ENCODE measurements at regions not wholly inside any gene's neighbourhood (a gene's known extent, or its start where the extent isn't known, plus 50 kb on each side); places are given as distances from the start of the nearest gene placed in this dataset.
"Not testable (repeated sequence)": the region's sequence is repeated elsewhere in the genome, so short reads cannot be mapped to it uniquely, and the experiment has no call there.

GRCh38 chr14:97788846-97789526 lies 991.8 kb downstream of the VRK1 start:
- DNase-seq (ENCODE audit: low read depth in 2 of 2) = no peak

DNA sequence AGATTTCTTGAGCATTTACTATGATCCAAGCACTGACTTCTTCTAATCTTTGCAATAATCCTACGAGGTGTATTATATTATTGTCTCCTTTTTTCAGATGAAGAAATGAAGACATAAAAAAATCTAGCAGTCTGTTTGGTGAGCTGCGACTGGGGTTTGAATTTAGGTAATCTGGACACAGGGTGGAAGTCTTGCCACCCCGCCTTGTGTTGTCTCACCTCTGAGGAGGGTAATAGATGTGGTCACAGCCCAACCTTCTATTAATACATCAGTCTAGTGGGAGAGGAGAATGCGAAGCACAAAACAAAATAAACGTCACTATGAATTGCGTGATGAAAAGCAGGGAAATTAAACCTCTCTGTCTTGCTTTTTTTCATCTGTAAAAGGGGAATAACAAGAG lies 993.9 kb downstream of the VRK1 start:
- DNase-seq (ENCODE audit: low read depth in 2 of 2) = no peak

DNA sequence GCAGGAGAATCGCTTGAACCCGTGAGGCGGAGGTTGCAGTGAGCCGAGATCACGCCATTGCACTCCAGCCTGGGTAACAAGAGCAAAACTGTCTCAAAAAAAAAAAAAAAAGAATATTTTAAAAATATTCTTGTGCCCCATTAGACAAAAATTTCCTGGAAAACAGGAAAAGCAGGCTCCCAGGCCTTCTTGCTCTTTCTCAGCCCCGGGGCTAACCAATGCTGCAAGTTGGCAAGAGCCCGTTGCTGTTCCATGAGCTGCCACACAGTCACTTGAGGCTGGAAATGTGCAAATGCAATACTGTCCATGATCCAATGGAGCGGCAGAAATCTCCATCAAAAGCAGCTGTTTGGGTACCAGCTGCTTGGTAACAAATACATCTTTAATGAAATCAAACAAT lies 994.7 kb downstream of the VRK1 start:
- no peak for DNase-seq (ENCODE audit: low read depth in 2 of 2)

DNA sequence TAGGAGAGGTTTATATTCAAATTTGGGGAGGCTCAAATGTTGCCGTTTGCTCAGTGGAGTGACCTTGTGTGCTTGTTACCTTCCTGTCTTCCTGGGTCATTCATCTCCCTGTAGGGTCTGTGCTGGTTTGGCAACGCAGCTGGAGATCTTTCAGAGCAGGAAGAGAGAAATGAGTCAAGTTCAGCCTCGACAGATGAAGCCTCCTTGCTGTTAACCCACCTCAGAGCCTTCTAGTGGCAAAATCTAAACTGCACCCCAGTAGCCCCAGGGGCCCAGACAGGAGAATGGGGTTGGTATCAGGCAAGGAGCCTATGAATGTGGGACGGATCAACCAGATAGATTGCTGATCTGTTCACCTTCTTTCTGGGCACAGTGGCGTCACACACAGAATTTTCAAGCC lies 999.3 kb downstream of the VRK1 start:
- DNase-seq (ENCODE audit: low read depth in 2 of 2) = no peak

DNA sequence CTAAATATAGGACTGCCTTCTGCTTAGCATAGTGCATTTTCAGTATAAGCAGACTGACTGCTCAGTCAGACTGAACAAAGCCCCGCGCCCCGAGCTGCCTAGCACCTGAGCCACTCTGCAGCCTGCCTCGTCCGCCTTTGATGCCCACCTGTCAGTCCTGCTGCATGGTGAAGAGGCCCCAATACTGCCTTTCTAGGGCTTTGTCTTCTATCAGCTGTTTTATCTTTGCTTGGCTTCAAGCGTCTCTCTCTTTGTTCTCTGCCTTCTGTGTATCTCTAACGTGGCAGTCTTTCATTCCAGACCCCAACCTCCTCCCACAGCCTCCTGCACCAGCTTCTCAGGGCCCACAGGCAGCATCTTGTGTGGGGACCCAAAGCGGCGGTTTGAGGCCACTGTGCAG lies 1001.0 kb downstream of the VRK1 start:
- no peak for DNase-seq (ENCODE audit: low read depth in 2 of 2)

- DNase-seq (ENCODE audit: low read depth in 2 of 2) = no peak
Measured at GRCh38 chr14:97802430-97803373, 1005.5 kb downstream of the VRK1 start.

- no peak for DNase-seq (ENCODE audit: low read depth in 2 of 2)
Measured at GRCh38 chr14:97804056-97804455, 1006.9 kb downstream of the VRK1 start.

DNA sequence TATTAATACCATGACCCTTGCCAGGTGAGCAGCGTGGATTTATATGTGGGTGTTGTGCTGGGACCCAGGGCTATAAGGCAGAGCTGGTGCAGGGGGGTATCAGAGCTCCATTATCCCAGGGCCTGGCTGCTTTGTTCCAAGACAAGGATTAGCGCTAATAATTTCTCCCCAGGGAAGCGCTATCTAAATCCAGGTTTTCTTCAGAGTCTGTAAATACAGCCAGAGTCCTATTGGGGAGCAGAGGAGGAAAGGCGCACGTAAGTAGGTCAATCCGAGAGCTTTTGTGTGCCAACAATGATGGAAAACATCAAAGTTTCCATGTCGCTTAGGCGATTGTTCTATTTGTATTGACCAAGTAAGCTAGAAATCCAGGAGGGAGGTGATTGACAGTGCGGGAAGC lies 1009.7 kb downstream of the VRK1 start:
- DNase-seq (ENCODE audit: low read depth in 2 of 2) = no peak

DNA sequence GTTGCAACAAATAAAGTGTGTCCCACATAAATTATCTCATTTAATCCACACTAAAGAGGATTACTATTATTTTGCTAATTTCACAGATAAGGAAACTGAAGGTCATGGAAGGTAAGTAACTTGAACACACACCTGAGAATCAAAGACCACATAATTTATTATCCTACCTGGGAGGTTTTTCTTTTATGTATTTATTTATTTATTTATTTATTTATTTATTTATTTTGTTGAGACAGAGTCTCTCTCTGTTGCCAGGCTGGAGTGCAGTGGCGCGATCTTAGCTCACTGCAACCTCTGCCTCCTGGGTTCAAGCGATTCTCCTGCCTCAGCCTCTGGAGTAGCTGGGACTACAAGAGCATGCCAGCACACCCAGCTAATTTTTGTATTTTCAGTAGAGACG lies 1011.4 kb downstream of the VRK1 start:
- DNase-seq (ENCODE audit: low read depth in 2 of 2) = not testable (repeated sequence)

DNA sequence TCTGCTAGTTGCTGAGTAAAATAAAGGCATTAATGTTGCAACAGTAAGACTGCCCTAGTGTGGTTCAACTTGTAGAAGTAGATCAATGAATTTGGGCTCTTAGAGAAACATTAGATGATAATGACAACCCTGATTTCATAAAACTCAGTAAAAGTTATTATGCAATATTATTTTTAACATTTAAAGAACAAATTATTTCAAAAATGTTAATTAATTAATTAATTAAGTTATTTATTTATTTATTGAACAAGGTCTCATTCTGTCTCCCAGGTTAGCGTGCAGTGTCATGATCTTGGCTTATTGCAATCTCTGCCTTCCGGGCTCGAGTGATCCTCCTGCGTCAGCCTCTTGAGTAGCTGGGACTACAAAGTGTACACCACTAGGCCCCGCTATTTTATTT lies 1016.4 kb downstream of the VRK1 start:
- no peak for DNase-seq (ENCODE audit: low read depth in 2 of 2)

DNA sequence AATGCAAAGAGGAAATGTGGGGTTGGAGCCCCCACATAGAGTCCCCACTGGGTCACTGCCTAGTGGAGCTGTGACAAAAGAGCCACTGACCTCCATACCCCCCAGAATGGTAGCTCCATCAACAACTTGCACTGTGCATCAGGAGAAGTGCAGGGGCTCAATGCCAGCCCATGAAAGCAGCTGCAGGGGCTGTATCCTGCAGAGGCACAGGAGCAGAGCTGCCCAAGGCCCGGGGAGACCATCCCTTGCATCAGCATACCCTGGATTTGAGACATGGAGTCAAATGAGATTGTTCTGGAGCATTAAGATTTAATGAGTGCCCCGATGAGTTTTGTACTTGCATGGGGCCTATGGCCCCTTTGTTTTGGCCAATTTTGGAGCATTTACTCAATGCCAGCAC lies 1023.6 kb downstream of the VRK1 start:
- DNase-seq (ENCODE audit: low read depth in 2 of 2) = no peak

- DNase-seq (ENCODE audit: low read depth in 2 of 2) = no peak
Measured at GRCh38 chr14:97824218-97824617, 1027.0 kb downstream of the VRK1 start.

- DNase-seq (ENCODE audit: low read depth in 2 of 2) = no peak
Measured at GRCh38 chr14:97827746-97828145, 1030.6 kb downstream of the VRK1 start.

DNA sequence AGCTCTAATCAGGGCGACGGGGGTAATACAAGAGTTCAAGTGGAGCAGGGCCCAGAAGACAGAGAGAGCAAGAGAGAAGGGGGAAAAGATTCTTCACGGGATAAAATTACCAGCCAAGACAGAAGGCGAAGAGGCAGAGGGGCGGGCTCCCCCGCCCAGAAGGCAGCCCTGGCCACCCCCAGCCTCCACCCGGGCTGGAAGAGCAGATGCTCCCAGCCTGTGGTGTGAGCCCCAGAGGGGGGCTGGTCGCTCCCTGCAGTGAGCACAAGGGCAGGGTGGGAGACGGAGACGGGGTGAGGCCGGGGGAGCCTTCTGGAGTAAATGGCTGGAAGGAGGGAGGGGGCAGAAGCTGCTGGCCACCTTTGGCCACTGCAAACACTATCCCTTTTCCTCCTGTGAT lies 1035.6 kb downstream of the VRK1 start:
- no peak for DNase-seq (ENCODE audit: low read depth in 2 of 2)

DNA sequence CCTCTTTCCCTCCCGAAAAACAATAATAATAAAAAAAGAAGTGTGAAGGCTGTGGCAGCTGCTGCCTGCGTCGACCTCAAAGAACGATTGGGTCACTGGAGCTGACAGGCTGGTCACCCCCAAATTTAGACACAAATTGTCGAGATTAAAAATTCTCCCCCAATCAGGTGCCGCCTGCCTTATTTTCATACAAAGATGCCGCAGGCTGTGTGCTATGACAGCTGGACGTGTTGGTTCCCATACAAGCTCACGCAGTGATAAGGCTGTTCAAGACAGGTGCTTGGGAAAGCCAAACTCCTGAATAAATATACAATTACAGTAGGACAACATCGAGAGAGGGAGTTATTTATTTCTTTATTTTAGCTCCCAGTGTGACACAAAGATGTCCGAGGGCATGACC lies 1041.8 kb downstream of the VRK1 start:
- DNase-seq (ENCODE audit: low read depth in 2 of 2) = no peak

DNA sequence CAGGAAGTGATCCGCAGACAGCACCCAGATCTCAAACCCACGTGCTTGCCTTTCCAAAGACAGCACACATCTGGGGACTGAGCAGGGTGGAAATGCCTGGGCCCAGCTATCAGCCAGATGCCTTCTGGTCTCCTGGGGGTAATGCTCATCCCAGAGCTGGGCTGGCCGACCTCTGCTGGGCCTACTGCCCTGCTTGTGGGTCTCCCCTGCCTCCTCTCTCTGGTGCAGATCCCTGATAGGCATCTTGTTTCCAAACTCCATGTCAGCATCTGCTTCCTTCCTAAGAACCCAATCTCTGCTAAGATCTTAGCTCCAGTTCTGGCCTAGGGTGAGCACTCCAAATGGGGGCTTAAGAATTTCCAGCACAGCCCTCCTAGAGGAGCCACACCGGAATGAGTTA lies 1043.0 kb downstream of the VRK1 start:
- DNase-seq (ENCODE audit: low read depth in 2 of 2) = no peak

DNA sequence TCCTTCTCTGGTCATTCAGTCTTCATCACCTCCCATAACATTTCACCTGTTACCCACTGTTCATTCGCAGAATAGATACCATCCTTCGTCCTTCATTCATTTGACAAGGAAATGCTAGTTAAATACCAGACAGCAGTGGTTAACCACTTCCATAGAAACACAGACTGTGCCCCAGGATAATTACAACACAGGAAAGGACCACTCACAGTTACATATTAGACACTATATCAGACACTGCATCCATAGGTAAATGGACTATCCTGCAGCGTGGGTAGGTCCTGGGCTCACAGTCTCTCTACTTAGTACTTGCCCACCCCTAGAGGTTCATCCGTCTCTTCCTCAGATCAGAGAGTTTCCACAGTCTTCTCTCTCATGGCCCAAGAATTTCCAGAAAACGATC lies 1044.6 kb downstream of the VRK1 start:
- no peak for DNase-seq (ENCODE audit: low read depth in 2 of 2)

DNA sequence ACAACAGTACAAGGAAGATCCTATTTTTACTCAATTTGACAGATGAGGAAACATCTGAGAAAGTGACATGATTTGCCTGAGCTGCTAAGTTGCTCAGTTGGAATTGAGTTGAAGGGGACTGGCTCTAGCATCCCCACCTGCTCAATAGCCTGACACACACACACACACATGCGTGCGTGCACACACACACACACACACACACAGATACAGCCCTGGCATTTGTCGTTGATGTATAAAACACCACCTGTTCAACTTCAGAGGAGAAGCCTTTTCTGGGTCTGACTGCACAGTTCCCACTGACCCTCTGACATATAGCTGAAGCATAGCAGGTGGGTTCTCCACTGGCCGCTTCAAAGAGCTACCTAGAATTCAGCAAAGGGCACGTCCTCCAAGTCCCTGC lies 1045.9 kb downstream of the VRK1 start:
- no peak for DNase-seq (ENCODE audit: low read depth in 2 of 2)

DNA sequence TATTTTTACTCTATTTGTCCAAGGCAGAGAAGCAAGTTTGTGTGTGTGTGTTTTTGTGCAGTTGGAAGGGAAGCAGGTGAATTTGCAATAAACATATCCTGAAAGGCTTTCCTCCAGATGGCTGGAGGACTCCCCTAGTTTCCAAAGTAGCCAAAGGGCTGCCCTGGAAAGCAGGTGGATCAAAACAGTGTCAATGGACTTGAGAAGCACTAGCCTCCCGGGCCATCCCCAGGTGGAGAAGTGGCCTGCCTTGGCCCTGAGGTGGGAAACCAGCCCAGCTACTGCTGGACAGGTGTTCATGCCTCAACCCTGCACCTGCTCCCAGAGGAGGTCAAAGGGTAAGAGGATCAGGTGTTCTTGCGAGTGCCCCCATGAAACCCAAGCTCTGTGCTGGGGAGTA lies 1046.9 kb downstream of the VRK1 start:
- DNase-seq (ENCODE audit: low read depth in 2 of 2) = no peak

DNA sequence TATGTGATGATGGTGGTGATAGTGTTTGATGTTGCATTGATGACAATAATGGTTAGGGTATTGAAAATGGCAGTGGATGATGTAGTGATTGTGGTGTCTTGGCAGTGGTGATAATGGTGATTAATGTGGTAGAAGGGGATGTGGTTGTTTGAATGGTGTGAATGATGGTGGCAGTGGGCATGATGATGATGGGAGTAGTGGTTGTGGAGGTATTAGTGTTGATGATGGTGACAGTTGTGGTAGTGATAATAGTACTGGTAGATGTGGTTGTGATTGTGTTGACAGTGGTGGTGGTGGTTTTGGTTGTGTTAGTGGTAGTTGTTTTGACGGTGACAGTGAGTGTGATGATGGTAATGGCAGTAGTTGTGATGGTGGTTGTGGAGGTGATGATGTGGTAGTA lies 1049.0 kb downstream of the VRK1 start:
- DNase-seq (ENCODE audit: low read depth in 2 of 2) = no peak

DNA sequence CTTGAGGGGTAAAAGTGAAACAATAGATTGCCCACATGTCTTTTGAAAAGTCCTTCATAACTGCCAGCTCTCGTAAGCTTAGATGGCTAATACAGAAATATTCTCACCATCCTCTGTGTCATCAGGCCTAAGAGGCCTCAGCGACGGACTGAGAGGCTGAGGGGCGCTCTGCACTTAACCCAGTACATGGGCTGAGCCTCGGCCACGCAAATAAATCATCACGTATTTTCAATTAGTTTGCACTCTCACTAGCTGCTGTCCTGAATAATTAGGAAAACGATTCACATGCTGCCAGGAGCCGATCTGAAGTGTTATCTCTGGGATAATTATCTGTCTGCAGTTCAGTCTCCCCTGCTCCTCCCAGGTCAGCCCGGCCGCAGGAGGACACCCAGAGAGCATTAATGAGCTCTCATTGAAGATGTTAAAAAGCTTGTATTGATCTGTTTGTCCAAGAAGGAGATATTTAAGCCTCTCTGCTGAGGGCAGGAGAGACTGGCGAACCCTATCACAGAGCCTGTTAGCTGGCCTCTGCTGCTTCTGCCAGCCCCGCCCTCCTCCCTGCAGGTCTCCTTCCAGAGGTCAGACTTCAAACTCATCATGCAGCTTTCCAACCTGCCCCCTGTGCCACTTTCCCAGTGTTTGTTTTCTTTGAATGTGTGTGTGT lies 1051.3 kb downstream of the VRK1 start:
- no peak for DNase-seq (ENCODE audit: low read depth in 2 of 2)

DNA sequence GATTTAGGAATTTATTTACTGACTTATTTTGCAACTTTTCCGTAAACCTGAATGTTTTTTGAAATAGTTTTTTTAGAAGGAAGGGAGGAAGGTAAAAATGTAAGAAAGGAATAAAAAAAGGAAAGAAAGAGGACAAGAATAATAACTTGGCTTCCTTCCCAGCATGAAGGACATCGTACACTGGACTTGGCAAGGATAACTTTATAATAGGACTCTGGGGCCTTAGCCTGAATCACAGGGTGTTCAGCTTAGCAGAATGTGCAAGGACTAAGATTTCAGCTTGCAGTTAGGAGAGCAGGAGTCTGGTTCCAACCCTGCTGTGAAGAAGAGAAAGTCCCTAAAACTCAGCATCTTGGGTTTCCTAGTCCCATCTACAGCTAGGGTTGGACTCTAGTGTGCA lies 1053.3 kb downstream of the VRK1 start:
- no peak for DNase-seq (ENCODE audit: low read depth in 2 of 2)

- DNase-seq (ENCODE audit: low read depth in 2 of 2) = no peak
Measured at GRCh38 chr14:97850886-97851285, 1053.7 kb downstream of the VRK1 start.

Data from fibroblast of skin of left quadriceps (primary cell).